ELR (cell line): ENCODE measurements at regions not wholly inside any gene's neighbourhood (a gene's known extent, or its start where the extent isn't known, plus 50 kb on each side); places are given as distances from the start of the nearest gene placed in this dataset.
A peak's percentile ranks its signal among the peaks of the same experiment; 100 is the strongest.

Experiments
- DNase-seq: peaks from one replicate; pipeline ENCODE4 v3.0.0-alpha.2; 2015; ENCODE audit warnings: low read depth

GRCh38 chr4:145234091-145234706 is 53.8 kb upstream of the OTUD4 start:
- DNase-seq, result peak; percentile 68

GRCh38 chr4:145231906-145232700 is 51.7 kb upstream of the OTUD4 start:
- DNase-seq, result peak; percentile 31

DNA sequence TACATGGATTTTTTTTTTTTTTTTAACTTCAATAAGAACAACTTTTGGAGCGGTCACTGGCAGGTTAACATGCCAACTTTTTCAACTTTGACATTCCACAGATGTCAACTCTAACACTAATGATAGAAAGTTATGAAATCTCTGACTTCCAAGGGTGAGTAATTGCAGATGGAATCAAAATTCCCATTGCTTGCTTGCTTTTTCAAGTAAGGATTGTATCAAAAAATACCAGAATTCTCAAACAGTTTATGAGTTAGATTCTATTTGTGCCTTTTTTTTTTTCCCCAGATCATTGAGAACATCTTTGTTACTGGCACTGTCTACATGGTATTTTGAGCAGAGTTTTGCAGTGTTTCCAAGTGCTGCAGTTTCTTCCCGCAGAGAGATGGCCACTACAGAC is 50.3 kb upstream of the OTUD4 start:
- no peak for DNase-seq
